Adrenal gland (tissue), 9 donors: ENCODE measurements at regions not wholly inside any gene's neighbourhood (a gene's known extent, or its start where the extent isn't known, plus 50 kb on each side); places are given as distances from the start of the nearest gene placed in this dataset.

Experiments used
- DNase-seq, 7 donors: peaks; one replicate each; pipeline ENCODE4 v3.0.0-alpha.2; 2019 to 2020
- H3K27ac ChIP-seq, 5 donors: fragments of 200-600 bp; sonication (generic) in 4 of 5; 1 replicate in 3 of 5; 2 replicates in 2 of 5; pipeline versions ENCODE4 v1.5.1 to v1.8.0; 2016 to 2020; ENCODE audit warnings: mild to moderate bottlenecking in 1 of 5
- H3K27me3 ChIP-seq: fragments of 200-600 bp; 2 replicates; pipeline ENCODE4 v1.8.0; 2021
- H3K36me3 ChIP-seq, 2 donors: fragments of 200-600 bp; replicated peaks in 1 of 2; 1 replicate in 1 of 2; 2 replicates in 1 of 2; pipeline versions ENCODE4 v1.5.1 to v1.8.0; 2018 to 2022
- H3K4me1 ChIP-seq, 2 donors: fragments of 200-600 bp; replicated peaks in 1 of 2; 1 replicate in 1 of 2; 2 replicates in 1 of 2; pipeline versions ENCODE4 v1.5.1 to v1.8.0; 2018 to 2021
- H3K4me3 ChIP-seq, 4 donors: fragments of 200-600 bp; sonication (generic) in 3 of 4; one replicate each; pipeline ENCODE4 v1.5.1; 2016 to 2018
- H3K9me3 ChIP-seq, 3 donors: fragments of 200-600 bp; sonication (generic) in 1 of 3; replicated peaks in 1 of 3; 1 replicate in 2 of 3; 2 replicates in 1 of 3; pipeline versions ENCODE4 v1.5.1 to v1.8.0; 2016 to 2021
- POLR2A ChIP-seq, 2 donors: fragments of 450-650 bp; IDR thresholded peaks; one replicate each; pipeline ENCODE4 v1.6.1; 2017; ENCODE audit warnings: antibody characterized with exemption in 2 of 2, mild to moderate bottlenecking in 2 of 2, moderate library complexity in 1 of 2
- WGBS, 4 donors: extraction: QIAGEN DNeasy Blood & Tissue Kit in 2 of 4; methylation state at CpG; one replicate each; pipeline versions ENCODE4 v1.1.5 to v1.1.7; 2013 to 2017; 5-methylcytosine and 5-hydroxymethylcytosine counted together
- intact Hi-C, 2 donors: fragments of 100-400 bp; cut with DNase I; formaldehyde crosslinking; loops; one replicate each; pipeline versions ENCODE4 v1.14.1 to v1.15.0; 2022 to 2023
- TF ChIP-seq, protein P1 (sequence below), 6 experiments: fragments of 450-650 bp in 4 of 6; fragments of 200-600 bp in 2 of 6; sonication (generic) in 1 of 6; IDR thresholded peaks; 1 replicate in 5 of 6; 2 replicates in 1 of 6; pipeline versions ENCODE4 v1.5.1 to v1.8.0; 2016 to 2021; ENCODE audit warnings: antibody characterized with exemption in 6 of 6, mild to moderate bottlenecking in 2 of 6, moderate library complexity in 1 of 6
- donor health status: healthy with polysubstance abuse.
- donor health status: Bipolar disorder and iron deficiency.
- donor health status: DM: yes; HTN: yes; CAD: no.
- donor health status: DM: no; HTN: no; CAD: no.
- donor health status: DM: no; HTN: no; CAD: no.

DNA sequence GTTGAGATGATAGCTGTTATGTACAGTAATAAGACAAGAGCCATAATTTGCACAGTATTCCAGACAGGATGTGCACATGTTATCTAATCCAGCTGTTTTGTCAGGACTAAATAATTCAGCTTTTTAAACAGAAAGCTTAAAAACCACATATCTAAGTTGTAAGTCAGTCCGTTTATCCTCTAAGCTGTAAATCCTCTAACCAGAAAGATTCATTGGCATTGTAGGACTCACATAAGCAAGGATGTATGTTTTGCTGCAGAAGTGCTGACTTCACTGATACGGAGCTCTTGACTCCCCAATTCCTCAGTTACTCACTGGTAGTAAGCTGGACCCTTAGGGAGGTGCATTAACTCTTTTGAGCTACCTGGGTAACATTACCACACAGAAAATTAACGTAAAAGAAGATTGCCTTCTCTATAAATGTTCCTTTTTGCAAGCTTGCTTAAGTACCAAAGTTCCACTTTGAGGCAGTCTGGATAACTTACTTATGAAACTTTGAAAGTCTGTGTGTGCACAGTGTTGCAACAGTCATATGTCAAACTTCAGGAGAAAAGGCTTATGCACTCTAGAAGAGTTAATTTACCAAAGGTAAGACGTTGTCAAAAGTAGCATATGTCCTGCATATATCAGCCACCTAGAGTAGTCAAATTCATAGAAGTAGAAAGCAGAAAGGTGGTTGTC lies 58.3 kb upstream of the MAGEB2 start:
- Histone ChIP-seq H3K4me1 (peaks cover 0 to 5% of the 10 kb centered on the region in 2 donors), H3K27ac (no peak overlapping the region), H3K36me3 (no peaks in the 10 kb centered on the region), H3K27me3 (no peaks in the 10 kb centered on the region), H3K4me3 (no peak overlapping the region), H3K9me3 (no peaks in the 10 kb centered on the region)
- no peak for TF ChIP-seq POLR2A (IDR thresholded peaks at IDR 0.05)
- TF ChIP-seq, protein P1, sequence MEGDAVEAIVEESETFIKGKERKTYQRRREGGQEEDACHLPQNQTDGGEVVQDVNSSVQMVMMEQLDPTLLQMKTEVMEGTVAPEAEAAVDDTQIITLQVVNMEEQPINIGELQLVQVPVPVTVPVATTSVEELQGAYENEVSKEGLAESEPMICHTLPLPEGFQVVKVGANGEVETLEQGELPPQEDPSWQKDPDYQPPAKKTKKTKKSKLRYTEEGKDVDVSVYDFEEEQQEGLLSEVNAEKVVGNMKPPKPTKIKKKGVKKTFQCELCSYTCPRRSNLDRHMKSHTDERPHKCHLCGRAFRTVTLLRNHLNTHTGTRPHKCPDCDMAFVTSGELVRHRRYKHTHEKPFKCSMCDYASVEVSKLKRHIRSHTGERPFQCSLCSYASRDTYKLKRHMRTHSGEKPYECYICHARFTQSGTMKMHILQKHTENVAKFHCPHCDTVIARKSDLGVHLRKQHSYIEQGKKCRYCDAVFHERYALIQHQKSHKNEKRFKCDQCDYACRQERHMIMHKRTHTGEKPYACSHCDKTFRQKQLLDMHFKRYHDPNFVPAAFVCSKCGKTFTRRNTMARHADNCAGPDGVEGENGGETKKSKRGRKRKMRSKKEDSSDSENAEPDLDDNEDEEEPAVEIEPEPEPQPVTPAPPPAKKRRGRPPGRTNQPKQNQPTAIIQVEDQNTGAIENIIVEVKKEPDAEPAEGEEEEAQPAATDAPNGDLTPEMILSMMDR (IDR thresholded peaks at IDR 0.05): no peak
- DNase-seq: no peak
- intact Hi-C loops: no loop called here
- 56 to 68% (median 57%) methylated on average over 4 of the region's 4 CpGs for WGBS, 4 donors

DNA sequence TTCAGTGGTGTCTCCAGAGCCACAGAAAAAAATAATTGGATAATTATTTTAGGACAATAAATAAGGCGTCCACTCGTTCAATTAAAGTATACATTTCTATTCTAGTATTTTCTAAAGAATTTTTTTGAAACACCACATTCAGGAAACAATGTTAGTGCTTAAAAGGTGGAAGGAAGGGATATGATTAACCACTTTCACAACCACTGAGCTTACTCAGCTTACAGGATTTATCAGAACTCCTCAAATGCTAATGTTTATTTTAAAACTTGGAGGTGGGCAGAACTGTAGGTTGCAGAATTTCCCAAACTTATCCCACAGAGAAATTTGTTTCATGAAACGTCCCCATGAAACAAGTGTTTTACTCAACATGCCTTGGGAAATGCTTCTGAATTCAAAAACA lies 54.3 kb upstream of the MAGEB2 start:
- Histone ChIP-seq H3K4me1 (peaks cover 0 to 10% of the 10 kb centered on the region in 2 donors), H3K9me3 (no peaks in the 10 kb centered on the region), H3K36me3 (no peaks in the 10 kb centered on the region), H3K4me3 (no peak overlapping the region), H3K27me3 (no peaks in the 10 kb centered on the region), H3K27ac (no peak overlapping the region)
- WGBS, 4 donors: 70 to 74% (median 73%) methylated on average over 3 of the region's 3 CpGs
- TF ChIP-seq, protein P1 (IDR thresholded peaks at IDR 0.05): no peak
- TF ChIP-seq POLR2A (IDR thresholded peaks at IDR 0.05): no peak
- intact Hi-C loops: no loop called here
- DNase-seq: no peak
